ENCODE measurements at regions not wholly inside any gene's neighbourhood (a gene's known extent, or its start where the extent isn't known, plus 50 kb on each side); places are given as distances from the start of the nearest gene placed in this dataset.

- no peaks in the 10 kb centered on the region for H3K4me1 ChIP-seq (ENCODE audit: control insufficient read depth in 1 of 2, insufficient read depth in 2 of 2, low read length in 2 of 2)
- H3K27me3 ChIP-seq (ENCODE audit: control insufficient read depth in 1 of 2, insufficient read depth in 2 of 2, low read length in 1 of 2), result no peaks in the 10 kb centered on the region
- no peaks in the 10 kb centered on the region for H3K9me3 ChIP-seq (ENCODE audit: control insufficient read depth, low read length)
- WGBS, 2 donors, result 7 to 12% methylated on average over 71 to 75 of the region's 75 CpGs
- intact Hi-C loops (cut with DNase I), result loop anchor here in 1 of 2 donors (5.0 kb wide), 1 partner anchor 325 kb away; no protein-coding TSS in a partner anchor
- H3K27ac ChIP-seq (ENCODE audit: low read depth in 1 of 2, low read length in 2 of 2), result no peak overlapping the region
- ATAC-seq (ENCODE audit: low FRiP score), result peak; percentile 37
- H3K36me3 ChIP-seq (ENCODE audit: control insufficient read depth in 1 of 2, insufficient read depth in 2 of 2, low read length in 1 of 2), result no peaks in the 10 kb centered on the region
- H3K4me3 ChIP-seq (ENCODE audit: low read length in 2 of 2), result peak overlapping the region in 1 of 2 donors; percentile 16
- peak; percentile 56 to 83 for DNase-seq
These were observed 210.5 kb downstream of the ERMARD start for GRCh38 chr6:169961772-169962561.

GRCh38 chr6:169960886-169961611, 209.6 kb downstream of the ERMARD start:
- peak in 1 of 2 donors; percentile 52 for DNase-seq
- Histone ChIP-seq H3K36me3 (ENCODE audit: control insufficient read depth in 1 of 2, insufficient read depth in 2 of 2, low read length in 1 of 2) (no peaks in the 10 kb centered on the region), H3K27me3 (ENCODE audit: control insufficient read depth in 1 of 2, insufficient read depth in 2 of 2, low read length in 1 of 2) (no peaks in the 10 kb centered on the region), H3K4me3 (ENCODE audit: low read length in 2 of 2) (no peak overlapping the region), H3K4me1 (ENCODE audit: control insufficient read depth in 1 of 2, insufficient read depth in 2 of 2, low read length in 2 of 2) (no peaks in the 10 kb centered on the region), H3K9me3 (ENCODE audit: control insufficient read depth, low read length) (no peaks in the 10 kb centered on the region), H3K27ac (ENCODE audit: low read depth in 1 of 2, low read length in 2 of 2) (no peak overlapping the region)
- WGBS, 2 donors, result 89 to 95% methylated on average over 12 of the region's 12 CpGs
- intact Hi-C loops (cut with DNase I), result loop anchor here in 1 of 2 donors (5.0 kb wide), 1 partner anchor 326 kb away; no protein-coding TSS in a partner anchor
- no peak for ATAC-seq (ENCODE audit: low FRiP score)

GRCh38 chr6:169960521-169960885, 209.1 kb downstream of the ERMARD start:
- Histone ChIP-seq H3K36me3 (ENCODE audit: control insufficient read depth in 1 of 2, insufficient read depth in 2 of 2, low read length in 1 of 2) (no peaks in the 10 kb centered on the region), H3K27ac (ENCODE audit: low read depth in 1 of 2, low read length in 2 of 2) (no peak overlapping the region), H3K4me1 (ENCODE audit: control insufficient read depth in 1 of 2, insufficient read depth in 2 of 2, low read length in 2 of 2) (no peaks in the 10 kb centered on the region), H3K9me3 (ENCODE audit: control insufficient read depth, low read length) (no peaks in the 10 kb centered on the region), H3K27me3 (ENCODE audit: control insufficient read depth in 1 of 2, insufficient read depth in 2 of 2, low read length in 1 of 2) (no peaks in the 10 kb centered on the region), H3K4me3 (ENCODE audit: low read length in 2 of 2) (no peak overlapping the region)
- no peak for ATAC-seq (ENCODE audit: low FRiP score)
- intact Hi-C loops (cut with DNase I), result loop anchor here in 1 of 2 donors (5.0 kb wide), 1 partner anchor 327 kb away; no protein-coding TSS in a partner anchor
- WGBS, 2 donors, result 95 to 96% methylated on average over 10 of the region's 10 CpGs
- peak; percentile 38 to 61 for DNase-seq

- no peak overlapping the region for H3K27ac ChIP-seq (ENCODE audit: low read depth in 1 of 2, low read length in 2 of 2)
- intact Hi-C loops (cut with DNase I), result loop anchor here in 1 of 2 donors (5.0 kb wide), 1 partner anchor 327 kb away; no protein-coding TSS in a partner anchor
- WGBS, 2 donors, result 95 to 100% methylated on average over 4 of the region's 4 CpGs
These were observed 208.6 kb downstream of the ERMARD start for GRCh38 chr6:169960003-169960344.

GRCh38 chr6:169959136-169960002, 207.9 kb downstream of the ERMARD start:
- no peaks in the 10 kb centered on the region for H3K4me1 ChIP-seq (ENCODE audit: control insufficient read depth in 1 of 2, insufficient read depth in 2 of 2, low read length in 2 of 2)
- H3K27ac ChIP-seq (ENCODE audit: low read depth in 1 of 2, low read length in 2 of 2), result no peak overlapping the region
- H3K9me3 ChIP-seq (ENCODE audit: control insufficient read depth, low read length), result no peaks in the 10 kb centered on the region
- no peaks in the 10 kb centered on the region for H3K36me3 ChIP-seq (ENCODE audit: control insufficient read depth in 1 of 2, insufficient read depth in 2 of 2, low read length in 1 of 2)
- intact Hi-C loops (cut with DNase I), result loop anchor here (5.0 to 10.0 kb wide), 2 partner anchors 328 to 335 kb away; partner anchors contain the start of gene DLL1 (in 1 of the 2)
- no peak overlapping the region for H3K4me3 ChIP-seq (ENCODE audit: low read length in 2 of 2)
- WGBS, 2 donors, result 59 to 66% methylated on average over 28 of the region's 28 CpGs
- no peaks in the 10 kb centered on the region for H3K27me3 ChIP-seq (ENCODE audit: control insufficient read depth in 1 of 2, insufficient read depth in 2 of 2, low read length in 1 of 2)
- DNase-seq, result peak; percentile 69 to 74
- ATAC-seq (ENCODE audit: low FRiP score), result no peak

More at GRCh38 chr6:169960003-169960344, 208.6 kb downstream of the ERMARD start:
- DNase-seq (peak in 1 of 2 donors; percentile 32), ATAC-seq (ENCODE audit: low FRiP score) (no peak)
- H3K4me1 ChIP-seq (ENCODE audit: control insufficient read depth in 1 of 2, insufficient read depth in 2 of 2, low read length in 2 of 2), result no peaks in the 10 kb centered on the region
- H3K9me3 ChIP-seq (ENCODE audit: control insufficient read depth, low read length), result no peaks in the 10 kb centered on the region
- H3K27me3 ChIP-seq (ENCODE audit: control insufficient read depth in 1 of 2, insufficient read depth in 2 of 2, low read length in 1 of 2), result no peaks in the 10 kb centered on the region
- H3K36me3 ChIP-seq (ENCODE audit: control insufficient read depth in 1 of 2, insufficient read depth in 2 of 2, low read length in 1 of 2), result no peaks in the 10 kb centered on the region
- no peak overlapping the region for H3K4me3 ChIP-seq (ENCODE audit: low read length in 2 of 2)

GRCh38 chr6:169958510-169958909, 207.1 kb downstream of the ERMARD start:
- no peak for ATAC-seq (ENCODE audit: low FRiP score)
- DNase-seq, result peak in 1 of 2 donors; percentile 35
- H3K4me3 ChIP-seq (ENCODE audit: low read length in 2 of 2), result no peak overlapping the region
- no peaks in the 10 kb centered on the region for H3K9me3 ChIP-seq (ENCODE audit: control insufficient read depth, low read length)
- WGBS, 2 donors, result 96 to 98% methylated on average over 10 of the region's 10 CpGs
- no peaks in the 10 kb centered on the region for H3K27me3 ChIP-seq (ENCODE audit: control insufficient read depth in 1 of 2, insufficient read depth in 2 of 2, low read length in 1 of 2)
- intact Hi-C loops (cut with DNase I), result loop anchor here in 1 of 2 donors (10.0 kb wide), 1 partner anchor 336 kb away; the partner anchor contains the start of gene DLL1
- H3K36me3 ChIP-seq (ENCODE audit: control insufficient read depth in 1 of 2, insufficient read depth in 2 of 2, low read length in 1 of 2), result no peaks in the 10 kb centered on the region
- H3K27ac ChIP-seq (ENCODE audit: low read depth in 1 of 2, low read length in 2 of 2), result no peak overlapping the region
- no peaks in the 10 kb centered on the region for H3K4me1 ChIP-seq (ENCODE audit: control insufficient read depth in 1 of 2, insufficient read depth in 2 of 2, low read length in 2 of 2)

- ATAC-seq (ENCODE audit: low FRiP score) (no peak), DNase-seq (peak; percentile 42 to 56)
These were observed 206.0 kb downstream of the ERMARD start for GRCh38 chr6:169957351-169957963.

GRCh38 chr6:169956580-169956979, 205.2 kb downstream of the ERMARD start:
- WGBS, 2 donors, result 91 to 96% methylated on average over 9 of the region's 9 CpGs
- no peaks in the 10 kb centered on the region for H3K9me3 ChIP-seq (ENCODE audit: control insufficient read depth, low read length)
- peak in 1 of 2 donors; percentile 69 for DNase-seq

More at GRCh38 chr6:169957351-169957963, 206.0 kb downstream of the ERMARD start:
- H3K36me3 ChIP-seq (ENCODE audit: control insufficient read depth in 1 of 2, insufficient read depth in 2 of 2, low read length in 1 of 2), result no peaks in the 10 kb centered on the region
- 89 to 91% methylated on average over 24 of the region's 24 CpGs for WGBS, 2 donors
- H3K27ac ChIP-seq (ENCODE audit: low read depth in 1 of 2, low read length in 2 of 2), result no peak overlapping the region
- no peaks in the 10 kb centered on the region for H3K27me3 ChIP-seq (ENCODE audit: control insufficient read depth in 1 of 2, insufficient read depth in 2 of 2, low read length in 1 of 2)
- H3K4me3 ChIP-seq (ENCODE audit: low read length in 2 of 2), result no peak overlapping the region
- H3K4me1 ChIP-seq (ENCODE audit: control insufficient read depth in 1 of 2, insufficient read depth in 2 of 2, low read length in 2 of 2), result no peaks in the 10 kb centered on the region
- no peaks in the 10 kb centered on the region for H3K9me3 ChIP-seq (ENCODE audit: control insufficient read depth, low read length)
- intact Hi-C loops (cut with DNase I), result loop anchor here in 1 of 2 donors (10.0 kb wide), 1 partner anchor 337 kb away; the partner anchor contains the start of gene DLL1

More at GRCh38 chr6:169956580-169956979, 205.2 kb downstream of the ERMARD start:
- Histone ChIP-seq H3K27ac (ENCODE audit: low read depth in 1 of 2, low read length in 2 of 2) (no peak overlapping the region), H3K27me3 (ENCODE audit: control insufficient read depth in 1 of 2, insufficient read depth in 2 of 2, low read length in 1 of 2) (no peaks in the 10 kb centered on the region), H3K36me3 (ENCODE audit: control insufficient read depth in 1 of 2, insufficient read depth in 2 of 2, low read length in 1 of 2) (no peaks in the 10 kb centered on the region), H3K4me1 (ENCODE audit: control insufficient read depth in 1 of 2, insufficient read depth in 2 of 2, low read length in 2 of 2) (no peaks in the 10 kb centered on the region), H3K4me3 (ENCODE audit: low read length in 2 of 2) (no peak overlapping the region)
- intact Hi-C loops (cut with DNase I), result loop anchor here in 1 of 2 donors (10.0 kb wide), 1 partner anchor 338 kb away; the partner anchor contains the start of gene DLL1
- ATAC-seq (ENCODE audit: low FRiP score), result no peak
